ENCODE measurements at regions not wholly inside any gene's neighbourhood (a gene's known extent, or its start where the extent isn't known, plus 50 kb on each side); places are given as distances from the start of the nearest gene placed in this dataset.
"Not testable (repeated sequence)": the region's sequence is repeated elsewhere in the genome, so short reads cannot be mapped to it uniquely, and the experiment has no call there.

- DNase-seq: no peak
Observed at GRCh38 chr21:15204970-15205286, 140.1 kb upstream of the NRIP1 start.

- no peak for DNase-seq
Observed at GRCh38 chr21:15206514-15206913, 141.7 kb upstream of the NRIP1 start.

- DNase-seq: no peak
Observed at GRCh38 chr21:15207231-15207630, 142.4 kb upstream of the NRIP1 start.

- DNase-seq: no peak
Observed at GRCh38 chr21:15207635-15208370, 143.0 kb upstream of the NRIP1 start.

GRCh38 chr21:15208786-15209185 lies 144.0 kb upstream of the NRIP1 start:
- DNase-seq: no peak

- no peak for DNase-seq
Observed at GRCh38 chr21:15209224-15209623, 144.4 kb upstream of the NRIP1 start.

GRCh38 chr21:15210235-15210678 lies 145.5 kb upstream of the NRIP1 start:
- DNase-seq: no peak

- no peak for DNase-seq
Observed at GRCh38 chr21:15211491-15212133, 146.8 kb upstream of the NRIP1 start.

- no peak for DNase-seq
Observed at GRCh38 chr21:15212206-15212605, 147.4 kb upstream of the NRIP1 start.

GRCh38 chr21:15218476-15218875 lies 153.7 kb upstream of the NRIP1 start:
- DNase-seq: not testable (repeated sequence)

- DNase-seq: no peak
Observed at GRCh38 chr21:15219039-15219438, 154.2 kb upstream of the NRIP1 start.

- no peak for DNase-seq
Observed at GRCh38 chr21:15219894-15220293, 155.1 kb upstream of the NRIP1 start.

GRCh38 chr21:15221799-15222386 lies 157.1 kb upstream of the NRIP1 start:
- peak; percentile 40 for DNase-seq

GRCh38 chr21:15222707-15223106 lies 157.9 kb upstream of the NRIP1 start:
- no peak for DNase-seq

GRCh38 chr21:15224346-15225086 lies 159.7 kb upstream of the NRIP1 start:
- no peak for DNase-seq

GRCh38 chr21:15227919-15228318 lies 163.1 kb upstream of the NRIP1 start:
- DNase-seq: no peak

- no peak for DNase-seq
Observed at GRCh38 chr21:15229390-15229789, 164.6 kb upstream of the NRIP1 start.

- no peak for DNase-seq
Observed at GRCh38 chr21:15233611-15234010, 168.8 kb upstream of the NRIP1 start.

- DNase-seq: no peak
Observed at GRCh38 chr21:15236111-15236510, 171.3 kb upstream of the NRIP1 start.

GRCh38 chr21:15240848-15241247 lies 176.0 kb upstream of the NRIP1 start:
- DNase-seq: no peak

- DNase-seq: no peak
Observed at GRCh38 chr21:15241997-15242736, 177.4 kb upstream of the NRIP1 start.

GRCh38 chr21:15242906-15243305 lies 178.1 kb upstream of the NRIP1 start:
- no peak for DNase-seq

- no peak for DNase-seq
Observed at GRCh38 chr21:15243406-15243805, 178.6 kb upstream of the NRIP1 start.
